MG63 (cell line): ENCODE measurements at regions not wholly inside any gene's neighbourhood (a gene's known extent, or its start where the extent isn't known, plus 50 kb on each side); places are given as distances from the start of the nearest gene placed in this dataset.

Experiments
- DNase-seq: peaks from one replicate; pipeline ENCODE4 v3.0.0-alpha.2; 2020
- H3K27me3 ChIP-seq: fragments of 250-450 bp; sonication (Bioruptor Pico); 2 replicates; pipeline ENCODE4 v1.5.1; 2020; ENCODE audit warnings: mild to moderate bottlenecking, moderate library complexity
- H3K36me3 ChIP-seq: fragments of 250-450 bp; sonication (Bioruptor Pico); 2 replicates; pipeline ENCODE4 v1.5.1; 2020; ENCODE audit warnings: mild to moderate bottlenecking, moderate library complexity
- H3K4me3 ChIP-seq: fragments of 250-450 bp; sonication (Bioruptor Pico); 2 replicates; pipeline ENCODE4 v1.5.1; 2020; ENCODE audit warnings: mild to moderate bottlenecking, moderate library complexity
- H3K9me3 ChIP-seq: fragments of 250-450 bp; sonication (Bioruptor Pico); 2 replicates; pipeline ENCODE4 v1.5.1; 2020; ENCODE audit warnings: mild to moderate bottlenecking, moderate library complexity

DNA sequence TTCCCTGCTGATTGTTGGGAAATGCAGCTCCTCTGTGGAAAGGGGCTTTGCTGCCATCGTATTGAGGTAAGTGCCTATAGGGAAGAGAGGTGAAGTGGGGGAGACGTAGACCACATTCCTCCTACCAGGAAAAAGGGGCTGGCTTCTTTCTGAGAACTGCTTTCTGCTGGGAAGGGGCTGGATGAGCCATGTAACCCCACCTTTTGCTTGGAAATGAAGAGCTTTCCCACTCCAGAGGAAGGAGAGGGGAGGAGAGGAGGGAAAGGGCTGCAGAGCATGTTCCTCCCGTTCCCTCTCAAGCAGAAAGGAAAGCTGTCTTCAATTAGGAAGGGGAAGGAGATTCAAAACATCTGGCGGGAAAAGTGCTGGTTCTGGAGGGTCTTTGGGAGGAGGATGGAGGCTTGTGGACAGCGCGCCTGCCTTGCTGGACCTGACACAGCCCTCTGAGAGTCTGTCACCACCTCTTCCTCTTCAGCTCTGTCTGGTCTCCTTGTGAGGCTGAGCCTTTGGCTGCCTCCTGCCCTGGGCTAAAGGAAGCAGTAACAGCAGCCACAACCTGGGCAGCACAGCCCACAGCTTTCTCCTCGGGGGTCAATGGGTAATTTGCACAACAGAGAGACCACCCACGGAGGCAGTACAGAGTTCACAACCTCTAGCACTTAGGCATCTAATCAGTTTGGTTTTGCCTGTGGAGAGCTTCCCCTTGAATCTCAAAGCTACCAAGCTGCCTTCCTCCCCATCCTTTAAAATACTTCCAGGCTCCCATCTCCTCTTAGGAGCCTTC, 410.0 kb upstream of the TNP1 start:
- Histone ChIP-seq H3K36me3 (no peaks in the 10 kb centered on the region), H3K27me3 (no peaks in the 10 kb centered on the region), H3K9me3 (peaks cover 7% of the 10 kb centered on the region), H3K4me3 (no peak overlapping the region)
- DNase-seq, result no peak

DNA sequence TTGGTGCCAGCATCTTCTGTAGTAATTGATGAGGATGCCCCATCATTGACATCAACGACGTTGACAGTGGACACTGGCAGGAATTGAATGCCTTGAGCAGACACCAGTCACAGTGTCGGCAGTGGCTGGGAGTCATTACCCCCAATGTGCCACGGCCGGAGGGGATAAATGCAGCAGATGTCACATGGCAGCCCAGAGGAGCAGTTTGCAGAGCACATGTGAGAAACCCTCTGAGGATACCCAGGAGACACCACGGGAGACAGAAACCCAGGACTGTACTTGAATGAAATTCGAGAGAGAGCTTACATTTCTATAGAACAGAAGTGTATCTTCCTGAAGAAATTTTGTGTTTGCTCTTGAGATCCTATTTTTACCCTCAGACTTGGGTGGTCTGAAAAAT, 409.1 kb upstream of the TNP1 start:
- Histone ChIP-seq H3K36me3 (no peaks in the 10 kb centered on the region), H3K9me3 (peaks cover 7% of the 10 kb centered on the region), H3K27me3 (no peaks in the 10 kb centered on the region), H3K4me3 (no peak overlapping the region)
- DNase-seq, result no peak

DNA sequence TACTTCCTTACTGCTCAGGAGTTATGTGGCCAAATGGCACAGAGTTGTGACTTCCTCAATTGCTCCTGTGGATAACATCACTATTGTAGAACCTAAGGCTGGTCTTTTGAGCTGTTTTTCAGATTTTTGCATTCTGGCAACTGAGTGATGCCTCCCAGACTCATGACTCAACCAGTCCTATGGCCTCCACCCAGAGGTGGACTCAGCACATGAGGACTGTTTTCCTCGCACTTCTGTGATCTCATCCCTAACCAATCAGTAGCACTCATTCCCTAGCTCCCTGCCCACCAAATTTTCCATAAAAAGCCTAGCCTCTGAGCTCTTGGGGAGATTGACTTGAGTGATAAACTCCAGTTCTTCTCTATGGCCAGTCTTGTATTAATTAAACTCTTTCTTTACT, 407.9 kb upstream of the TNP1 start:
- no peaks in the 10 kb centered on the region for H3K36me3 ChIP-seq
- H3K4me3 ChIP-seq, result no peak overlapping the region
- DNase-seq, result no peak
- peaks cover 7% of the 10 kb centered on the region for H3K9me3 ChIP-seq
- no peaks in the 10 kb centered on the region for H3K27me3 ChIP-seq

DNA sequence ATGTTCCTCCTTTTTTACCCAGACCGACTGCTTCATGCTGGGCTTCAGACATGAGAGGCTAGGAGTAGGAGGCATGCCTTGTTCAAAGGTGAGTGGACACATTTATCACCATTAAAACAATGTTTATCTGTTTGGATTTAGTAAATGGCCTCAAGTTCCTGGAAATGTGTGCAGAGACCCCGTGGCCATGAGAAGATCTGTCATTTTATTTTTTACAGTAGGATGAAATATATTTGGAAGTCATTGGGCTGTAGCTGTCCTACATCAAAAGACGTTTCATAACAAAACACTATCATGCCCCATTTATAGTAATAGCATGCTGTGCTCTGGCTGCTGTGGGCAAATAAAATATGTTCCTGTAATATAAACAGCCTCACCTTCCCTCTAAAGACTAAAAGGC, 403.9 kb upstream of the TNP1 start:
- H3K4me3 ChIP-seq, result no peak overlapping the region
- DNase-seq, result no peak
- H3K36me3 ChIP-seq, result no peaks in the 10 kb centered on the region
- H3K9me3 ChIP-seq, result peaks cover 7% of the 10 kb centered on the region
- H3K27me3 ChIP-seq, result no peaks in the 10 kb centered on the region

DNA sequence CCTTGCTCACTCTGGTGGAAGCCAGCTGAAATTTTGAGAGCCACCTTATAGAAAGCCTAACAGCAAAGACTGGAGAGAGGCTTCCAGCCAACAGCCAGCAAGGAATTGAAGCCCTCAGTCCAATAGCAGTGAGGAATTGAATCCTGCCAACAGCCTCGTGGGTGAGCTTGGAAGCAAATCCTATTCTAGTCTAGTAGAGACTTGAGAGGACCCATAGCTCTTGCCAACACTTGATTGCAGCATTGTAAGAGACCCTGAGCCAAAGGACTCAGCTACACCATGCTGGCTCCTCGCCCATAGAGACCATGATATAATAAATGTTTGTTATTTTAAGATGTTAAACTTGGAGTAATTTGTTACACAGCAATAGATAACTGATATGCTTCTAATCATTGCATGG, 403.0 kb upstream of the TNP1 start:
- DNase-seq, result peak; percentile 35
- H3K4me3 ChIP-seq, result no peak overlapping the region
- peaks cover 4% of the 10 kb centered on the region for H3K9me3 ChIP-seq
- H3K27me3 ChIP-seq, result no peaks in the 10 kb centered on the region
- no peaks in the 10 kb centered on the region for H3K36me3 ChIP-seq

- no peak overlapping the region for H3K4me3 ChIP-seq
- H3K27me3 ChIP-seq, result no peaks in the 10 kb centered on the region
- H3K36me3 ChIP-seq, result no peaks in the 10 kb centered on the region
- peaks cover 3% of the 10 kb centered on the region; the same call in 1 of the 2 replicates for H3K9me3 ChIP-seq
- no peak for DNase-seq
Measured at GRCh38 chr2:217261452-217261851, 401.6 kb upstream of the TNP1 start.

- DNase-seq, result no peak
- Histone ChIP-seq H3K36me3 (no peaks in the 10 kb centered on the region), H3K27me3 (no peaks in the 10 kb centered on the region), H3K9me3 (no peaks in the 10 kb centered on the region), H3K4me3 (no peak overlapping the region)
Measured at GRCh38 chr2:217260441-217261115, 400.7 kb upstream of the TNP1 start.

DNA sequence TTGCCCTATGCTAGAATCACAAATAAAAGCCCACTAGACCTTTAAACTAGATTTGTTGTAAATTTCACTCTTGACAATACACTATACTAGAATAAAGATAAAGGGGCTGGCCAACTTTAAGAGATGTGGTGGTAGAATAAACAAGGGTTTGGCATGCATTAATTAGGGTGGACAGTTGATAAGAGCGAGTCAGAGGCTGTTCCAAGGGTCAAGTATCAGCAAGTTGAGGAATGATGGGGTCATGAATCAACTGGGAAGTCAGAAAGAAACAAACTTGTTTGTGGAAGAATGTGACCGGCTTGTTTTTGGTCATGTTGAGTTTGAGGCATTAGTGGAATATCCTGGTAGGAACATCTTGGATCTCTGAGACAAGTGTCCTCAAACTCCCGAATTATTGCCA, 398.3 kb upstream of the TNP1 start:
- no peaks in the 10 kb centered on the region for H3K9me3 ChIP-seq
- no peak overlapping the region for H3K4me3 ChIP-seq
- H3K36me3 ChIP-seq, result no peaks in the 10 kb centered on the region
- DNase-seq, result no peak
- no peaks in the 10 kb centered on the region for H3K27me3 ChIP-seq

DNA sequence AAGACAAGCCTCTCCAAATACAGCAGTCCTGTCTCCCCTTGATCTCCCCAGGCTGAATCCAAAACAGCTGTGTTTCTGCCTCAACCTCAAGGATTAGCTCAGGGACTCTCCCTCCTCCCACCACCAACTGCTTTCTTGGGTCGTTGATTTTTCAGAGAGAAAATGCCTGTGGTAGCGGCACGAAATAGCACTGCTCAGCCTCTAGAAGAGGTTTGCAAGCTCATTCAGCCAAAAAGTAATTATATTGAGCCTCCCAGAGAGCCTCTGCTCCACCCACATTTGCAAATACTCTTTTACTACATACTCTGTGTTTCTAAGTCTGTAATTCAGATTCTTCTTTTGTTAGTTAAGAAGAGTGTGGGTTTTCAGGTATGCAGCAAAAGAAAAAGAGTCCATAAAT, 396.4 kb upstream of the TNP1 start:
- H3K9me3 ChIP-seq, result no peaks in the 10 kb centered on the region
- no peak for DNase-seq
- H3K4me3 ChIP-seq, result no peak overlapping the region
- H3K36me3 ChIP-seq, result no peaks in the 10 kb centered on the region
- no peaks in the 10 kb centered on the region for H3K27me3 ChIP-seq

DNA sequence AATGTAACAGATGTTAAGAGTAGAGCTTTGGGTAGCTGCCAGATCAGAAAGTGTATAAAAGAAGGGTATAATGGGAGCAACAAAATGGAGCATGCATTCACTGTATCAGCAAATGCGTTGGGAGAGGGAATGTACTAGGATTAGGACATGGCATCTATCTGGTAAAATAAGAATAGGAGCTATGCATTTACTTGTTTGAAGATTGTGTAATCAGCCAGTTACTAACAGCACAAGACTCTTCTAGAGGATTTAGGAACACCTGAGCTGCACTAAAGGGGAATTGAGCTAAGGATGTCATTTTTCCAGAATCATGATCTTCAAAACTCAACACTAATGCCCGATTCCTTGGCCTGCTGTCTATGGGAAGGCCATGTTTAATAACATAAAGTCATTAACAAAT, 394.2 kb upstream of the TNP1 start:
- Histone ChIP-seq H3K4me3 (no peak overlapping the region), H3K36me3 (no peaks in the 10 kb centered on the region), H3K9me3 (no peaks in the 10 kb centered on the region), H3K27me3 (no peaks in the 10 kb centered on the region)
- no peak for DNase-seq

DNA sequence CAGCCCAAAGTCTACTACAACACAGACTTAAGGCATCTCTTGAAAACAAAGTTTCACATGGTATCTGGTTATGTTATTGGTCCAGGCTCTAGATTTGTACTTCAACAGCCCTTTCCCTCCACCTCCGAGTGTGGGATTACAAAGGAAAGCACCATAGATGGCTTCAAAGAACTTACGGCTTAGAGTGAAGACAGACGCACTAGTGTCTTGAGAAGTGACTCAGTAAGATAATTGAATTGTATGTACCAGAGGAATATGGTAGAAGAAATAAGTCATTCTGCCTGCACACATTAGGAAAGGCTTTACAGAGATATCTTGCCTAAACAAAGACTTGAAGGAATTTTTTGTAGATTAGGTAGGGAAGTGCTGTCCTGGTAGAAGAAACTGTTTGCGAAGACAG, 392.3 kb upstream of the TNP1 start:
- H3K9me3 ChIP-seq, result no peaks in the 10 kb centered on the region
- DNase-seq, result no peak
- no peaks in the 10 kb centered on the region for H3K27me3 ChIP-seq
- no peak overlapping the region for H3K4me3 ChIP-seq
- no peaks in the 10 kb centered on the region for H3K36me3 ChIP-seq

DNA sequence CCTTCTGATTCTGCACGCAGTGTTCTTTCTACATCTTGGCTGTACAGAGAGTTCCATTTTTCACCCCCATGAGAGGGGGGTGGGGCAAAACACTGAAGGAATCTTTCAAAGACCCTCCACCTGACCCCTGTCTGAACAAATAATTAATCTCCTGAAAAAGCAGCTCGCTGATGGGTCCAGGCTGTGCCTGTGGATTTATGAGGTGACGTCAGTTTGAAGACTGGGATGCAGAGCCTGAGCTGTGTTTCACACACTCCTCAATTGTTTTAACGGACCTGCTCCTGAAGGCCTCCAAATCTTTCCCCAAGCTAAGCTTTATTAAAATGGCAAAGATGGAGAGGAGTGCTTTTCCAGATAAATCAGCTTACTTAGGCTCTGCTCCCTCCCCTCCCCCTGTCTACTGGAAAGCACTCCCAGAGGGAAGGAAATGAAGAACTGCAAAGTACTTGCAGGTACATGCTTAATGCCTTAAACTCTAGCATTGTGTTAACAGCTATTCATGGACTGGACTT, 390.2 kb upstream of the TNP1 start:
- DNase-seq, result no peak
- H3K9me3 ChIP-seq, result no peaks in the 10 kb centered on the region
- H3K36me3 ChIP-seq, result no peaks in the 10 kb centered on the region
- H3K27me3 ChIP-seq, result no peaks in the 10 kb centered on the region
- no peak overlapping the region for H3K4me3 ChIP-seq

DNA sequence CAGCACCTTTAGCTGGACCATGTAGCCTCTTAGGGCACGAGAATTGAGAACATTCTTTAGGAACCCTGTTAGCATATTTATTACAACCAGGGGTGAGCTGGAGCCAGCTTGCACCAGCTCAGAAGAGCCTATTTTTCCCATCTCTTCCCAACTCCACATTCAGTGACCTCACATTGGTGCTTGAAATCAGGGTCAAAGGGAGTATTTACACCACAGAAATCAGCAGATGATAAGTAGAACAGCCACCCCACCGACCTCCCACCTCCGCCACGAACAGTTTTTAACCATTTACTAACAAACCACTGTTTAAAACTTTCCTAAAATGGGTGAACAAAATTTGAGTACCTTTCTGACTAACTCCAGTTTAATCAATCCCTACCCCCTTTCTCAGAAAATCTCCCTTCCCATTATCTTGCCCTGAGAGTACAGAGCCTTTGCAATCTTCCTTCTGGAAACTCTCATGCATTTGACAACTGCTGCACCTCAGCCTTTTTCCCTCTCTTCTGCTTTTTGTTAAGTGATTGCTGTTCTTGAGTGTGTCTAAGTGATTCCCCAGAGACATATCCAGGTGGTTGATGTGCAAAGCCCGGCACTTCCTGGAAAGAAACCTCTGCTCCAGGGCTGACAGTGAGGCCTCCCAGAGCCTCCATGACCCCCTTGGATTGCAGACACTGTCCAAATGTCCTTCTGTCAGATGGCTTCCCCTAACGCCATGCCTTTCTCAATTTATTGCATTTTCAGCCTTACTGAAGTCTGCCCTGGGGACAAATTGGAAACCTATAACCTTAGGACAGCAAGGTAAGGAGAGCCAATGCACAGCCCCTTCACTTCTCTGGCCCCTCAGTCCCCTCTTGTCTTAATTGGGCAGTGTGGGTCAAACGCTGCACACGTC, 389.5 kb upstream of the TNP1 start:
- Histone ChIP-seq H3K9me3 (no peaks in the 10 kb centered on the region), H3K27me3 (no peaks in the 10 kb centered on the region), H3K4me3 (no peak overlapping the region), H3K36me3 (no peaks in the 10 kb centered on the region)
- DNase-seq, result no peak

GRCh38 chr2:217248312-217248935, 388.6 kb upstream of the TNP1 start:
- no peaks in the 10 kb centered on the region for H3K36me3 ChIP-seq
- no peaks in the 10 kb centered on the region for H3K27me3 ChIP-seq
- no peak for DNase-seq
- no peak overlapping the region for H3K4me3 ChIP-seq
- H3K9me3 ChIP-seq, result no peaks in the 10 kb centered on the region

GRCh38 chr2:217247476-217247875, 387.6 kb upstream of the TNP1 start:
- DNase-seq, result no peak
- H3K36me3 ChIP-seq, result no peaks in the 10 kb centered on the region
- H3K4me3 ChIP-seq, result no peak overlapping the region
- no peaks in the 10 kb centered on the region for H3K9me3 ChIP-seq
- H3K27me3 ChIP-seq, result no peaks in the 10 kb centered on the region

DNA sequence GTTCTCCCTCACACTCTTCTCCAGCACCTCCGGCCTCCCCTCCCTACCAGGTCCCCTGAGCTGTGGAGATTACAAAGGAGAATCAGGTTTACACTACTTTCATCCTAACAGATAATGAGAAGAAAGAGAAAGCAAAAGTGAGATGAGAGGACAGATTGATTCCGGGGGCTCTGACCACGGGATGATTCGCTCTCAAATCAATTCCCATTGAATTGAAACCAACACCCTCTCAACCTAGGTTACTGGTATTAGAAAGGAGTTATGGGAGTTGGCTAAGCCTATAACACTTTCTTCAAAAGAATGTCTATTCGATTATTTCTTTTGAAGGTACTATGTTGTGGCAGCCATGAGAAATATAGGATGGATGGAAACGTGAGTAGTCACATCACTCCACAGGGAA, 386.2 kb upstream of the TNP1 start:
- H3K36me3 ChIP-seq, result no peaks in the 10 kb centered on the region
- no peak overlapping the region for H3K4me3 ChIP-seq
- no peak for DNase-seq
- H3K27me3 ChIP-seq, result no peaks in the 10 kb centered on the region
- H3K9me3 ChIP-seq, result no peaks in the 10 kb centered on the region

GRCh38 chr2:217244815-217245214, 385.0 kb upstream of the TNP1 start:
- no peaks in the 10 kb centered on the region for H3K9me3 ChIP-seq
- H3K36me3 ChIP-seq, result no peaks in the 10 kb centered on the region
- no peak overlapping the region for H3K4me3 ChIP-seq
- no peaks in the 10 kb centered on the region for H3K27me3 ChIP-seq
- DNase-seq, result no peak
